ENCODE measurements at regions not wholly inside any gene's neighbourhood (a gene's known extent, or its start where the extent isn't known, plus 50 kb on each side); places are given as distances from the start of the nearest gene placed in this dataset.
"Not testable (repeated sequence)": the region's sequence is repeated elsewhere in the genome, so short reads cannot be mapped to it uniquely, and the experiment has no call there.

DNA sequence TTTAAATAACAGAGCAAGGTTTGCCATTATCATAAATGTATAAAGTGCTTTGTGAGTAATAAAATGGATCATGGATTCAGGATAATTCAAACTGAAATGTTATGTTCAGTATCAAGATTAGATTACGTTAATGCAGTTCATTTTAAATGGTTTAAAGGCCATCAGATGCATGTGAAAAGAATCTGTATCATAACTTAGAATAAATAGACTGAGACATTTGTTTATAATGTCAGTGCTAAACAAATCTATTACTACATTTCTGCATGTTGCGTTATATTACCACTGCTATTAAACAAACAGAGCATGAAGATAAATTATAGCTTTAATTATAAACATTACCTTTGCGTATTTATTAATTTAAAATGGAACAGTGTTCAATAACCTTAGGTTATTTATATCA lies 160.2 kb downstream of the TOX3 start:
- DNase-seq: no peak

DNA sequence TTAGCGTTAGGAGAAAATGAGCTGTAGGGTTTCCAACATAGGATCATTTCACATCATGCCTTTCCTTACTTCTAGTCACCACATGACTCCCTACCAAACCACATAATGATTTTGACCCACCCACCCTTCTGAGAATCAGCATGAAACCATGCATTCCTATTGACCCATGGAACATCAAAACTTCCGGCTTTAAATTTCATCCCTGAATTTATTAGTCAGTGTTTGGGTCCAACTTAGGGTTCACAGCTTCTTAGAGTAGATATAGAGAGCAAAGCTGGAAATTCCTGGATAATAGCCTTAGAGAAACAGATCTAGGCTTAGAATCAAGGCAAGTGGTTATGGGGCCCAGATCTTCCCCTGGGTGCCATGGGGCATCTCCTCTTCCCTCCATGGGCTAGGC lies 162.6 kb downstream of the TOX3 start:
- DNase-seq: no peak

DNA sequence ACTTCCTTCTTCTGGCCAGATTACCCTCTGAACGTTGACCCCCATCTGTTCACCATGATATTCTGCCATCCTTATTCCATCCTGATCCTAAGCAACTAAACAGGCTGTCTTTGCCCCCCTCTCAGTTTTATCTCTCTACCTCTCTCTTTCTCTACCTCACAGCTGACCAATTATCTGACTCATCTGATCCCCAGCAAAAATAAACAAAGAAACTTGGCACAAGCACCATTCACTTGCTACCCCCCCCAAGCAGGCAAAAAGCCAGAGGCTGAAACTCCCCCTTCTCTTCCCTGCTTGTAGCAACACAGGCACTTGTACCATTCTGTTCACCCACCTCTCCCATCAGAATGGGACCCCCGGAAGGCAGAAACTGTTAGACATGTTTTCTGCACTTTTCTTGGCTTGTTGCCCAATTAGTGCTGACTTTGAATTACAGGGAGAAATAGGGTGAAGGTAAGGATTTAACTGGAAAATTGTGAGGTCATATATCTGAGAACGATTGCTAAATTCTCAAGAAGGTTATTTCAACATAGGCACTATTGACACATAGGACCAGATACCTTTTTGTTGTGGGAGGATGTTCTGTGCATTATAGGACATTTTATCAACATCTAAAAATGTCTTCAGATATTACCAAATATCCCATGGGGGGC lies 163.2 kb downstream of the TOX3 start:
- DNase-seq: peak; percentile 50

DNA sequence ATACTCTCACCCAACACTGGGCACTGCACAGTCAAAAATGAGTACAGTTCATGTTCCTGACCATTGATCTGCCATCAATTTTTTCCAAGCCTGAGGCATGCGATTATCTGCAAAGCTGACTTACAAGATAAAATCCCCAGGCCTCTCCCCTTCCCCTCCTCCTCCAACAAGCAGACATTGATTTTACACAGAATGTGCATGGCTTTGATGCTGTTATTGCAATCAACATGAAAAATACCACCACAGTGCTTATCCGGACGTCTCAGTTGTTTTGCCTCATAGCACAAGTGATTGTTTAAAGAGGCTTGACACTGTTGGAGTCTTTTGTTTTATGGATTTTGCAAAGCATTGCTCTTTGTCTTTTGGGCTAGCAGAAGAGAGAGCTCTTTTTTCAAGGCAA lies 163.8 kb downstream of the TOX3 start:
- DNase-seq: no peak

DNA sequence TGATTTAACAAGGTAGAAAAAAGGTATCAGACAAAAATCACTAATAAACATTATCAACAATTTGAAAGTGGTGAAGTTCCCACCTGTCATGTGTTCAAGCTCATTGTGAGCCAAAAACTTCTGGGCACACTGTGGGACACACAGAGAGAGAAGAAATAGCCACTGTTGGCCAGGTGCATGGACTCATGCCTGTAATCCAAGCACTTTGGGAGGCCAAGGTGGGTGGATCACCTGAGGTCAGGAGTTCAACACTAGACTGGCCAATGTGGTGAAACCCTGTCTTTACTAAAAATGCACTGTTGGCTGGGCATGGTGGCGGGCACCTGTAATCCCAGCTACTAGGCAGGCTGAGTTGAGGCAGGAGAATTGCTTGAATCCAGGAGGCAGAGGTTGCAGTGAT lies 167.4 kb downstream of the TOX3 start:
- DNase-seq: no peak

DNA sequence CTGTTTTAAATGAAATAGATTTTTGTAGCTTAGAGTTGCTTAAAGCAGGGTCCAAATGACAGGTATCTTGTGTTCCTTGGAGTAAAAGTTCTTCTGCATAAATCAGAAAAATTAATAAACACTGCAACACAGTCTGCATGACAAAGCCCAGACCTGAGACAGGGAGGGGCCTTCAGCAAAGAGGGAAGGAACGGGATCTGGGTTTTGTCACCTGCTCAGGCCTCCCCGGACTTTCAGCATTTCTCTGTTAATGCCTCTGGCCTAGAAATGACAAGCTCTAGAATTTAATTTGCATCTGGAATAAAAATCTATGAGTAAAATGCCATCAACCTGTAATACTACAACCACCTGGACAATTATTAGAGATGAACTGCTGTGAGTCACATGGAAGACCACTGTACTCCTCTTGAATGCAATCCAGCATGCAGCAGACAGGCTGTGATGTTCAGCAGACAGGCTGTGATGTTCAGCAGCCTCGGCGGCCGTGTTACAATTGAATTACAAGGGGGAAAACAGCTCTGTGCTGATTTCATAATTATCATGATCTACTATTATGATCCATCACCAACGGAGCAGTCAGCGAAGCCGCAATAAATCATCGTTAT lies 170.2 kb downstream of the TOX3 start:
- no peak for DNase-seq

DNA sequence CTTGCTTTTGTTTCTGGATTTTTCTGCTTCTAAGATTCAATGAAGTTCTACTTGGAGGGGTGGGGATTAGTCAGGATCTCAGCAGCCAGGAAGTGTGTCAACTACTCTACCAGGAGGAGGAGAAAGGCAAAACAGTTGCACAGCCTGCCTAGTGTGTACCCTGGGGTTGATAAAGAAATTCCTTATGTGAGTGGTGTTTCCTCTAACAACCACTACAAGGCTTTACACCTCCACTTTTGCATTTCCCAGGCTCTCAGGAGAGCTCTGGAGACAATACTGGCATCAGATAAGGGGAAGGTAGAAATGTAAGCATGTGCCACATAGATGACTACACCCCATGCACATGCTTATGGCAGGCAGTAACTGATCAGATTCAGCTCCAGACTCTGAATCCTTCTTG lies 174.6 kb downstream of the TOX3 start:
- no peak for DNase-seq

DNA sequence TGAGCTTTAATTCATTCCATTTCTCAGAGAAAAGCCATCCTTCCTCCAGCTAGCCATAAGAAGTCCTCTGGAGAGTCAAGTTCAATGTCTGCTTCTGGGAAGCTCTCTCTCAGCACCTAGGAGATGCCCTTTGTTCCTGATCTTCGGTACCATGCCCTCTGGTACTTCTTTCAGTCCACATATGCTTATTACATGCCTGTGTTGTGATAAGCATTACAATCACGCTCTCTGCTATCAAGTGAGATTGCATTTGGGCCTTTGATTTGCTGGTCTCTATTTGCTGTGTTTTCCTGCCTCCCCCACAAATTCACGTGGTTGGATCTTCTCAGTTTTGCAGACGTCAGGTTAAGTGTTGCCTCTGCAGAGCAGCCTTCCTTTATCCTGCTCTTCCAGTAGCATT lies 178.1 kb downstream of the TOX3 start:
- DNase-seq: no peak

DNA sequence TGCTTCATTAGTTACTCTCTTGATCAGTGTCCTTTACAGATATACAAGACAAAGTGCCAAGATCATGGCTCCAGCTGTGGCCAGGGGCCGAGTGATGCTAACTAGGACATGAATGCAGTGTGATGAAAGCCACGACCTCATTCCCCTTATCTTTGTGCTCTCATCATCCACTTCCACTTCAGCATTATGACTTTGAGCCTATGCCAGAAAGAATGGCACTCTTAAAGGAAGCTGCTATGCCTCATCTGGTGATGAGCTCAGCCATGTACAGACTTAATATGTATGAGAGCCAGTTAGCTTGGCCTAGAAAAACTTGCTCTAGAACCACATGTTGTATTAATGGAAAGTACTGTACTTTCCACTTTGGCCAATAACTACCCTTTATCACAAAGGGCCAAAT lies 179.1 kb downstream of the TOX3 start:
- DNase-seq: no peak

DNA sequence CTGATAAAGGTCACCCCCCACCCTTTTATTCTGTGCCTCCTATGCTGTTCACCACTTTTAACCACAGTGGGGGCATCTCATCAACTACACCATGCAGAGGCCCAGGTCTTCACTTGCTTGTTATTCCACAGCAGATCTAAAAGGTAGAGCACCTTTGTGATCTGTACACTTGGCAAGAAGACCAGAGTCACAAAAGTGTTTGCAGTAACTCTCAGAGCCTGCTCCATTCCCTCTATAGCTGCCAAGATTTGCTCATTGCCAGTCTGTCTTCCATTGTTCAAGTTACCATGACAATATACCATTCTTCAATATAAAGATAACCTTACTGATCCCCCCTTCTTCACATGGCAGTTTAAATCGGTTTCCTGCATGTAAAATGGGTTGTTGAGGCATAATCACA lies 180.0 kb downstream of the TOX3 start:
- no peak for DNase-seq

DNA sequence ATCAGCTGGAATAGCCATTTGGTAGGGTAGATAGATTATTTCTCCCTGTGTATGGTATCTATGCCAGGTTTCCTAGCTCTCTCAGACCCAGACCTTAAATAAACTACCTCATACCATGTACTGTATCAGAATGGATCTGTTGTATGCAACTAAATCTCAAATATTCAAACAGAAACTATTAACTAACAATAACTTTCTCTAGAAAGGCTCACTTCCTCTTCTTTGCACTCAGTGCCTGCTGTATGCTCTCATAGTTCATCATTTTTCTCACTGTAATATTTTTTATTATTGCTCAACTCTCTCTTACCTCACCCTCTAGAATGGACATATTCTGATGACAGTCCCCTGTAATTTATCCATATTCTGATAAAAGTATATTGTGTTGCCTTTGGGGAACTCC lies 182.4 kb downstream of the TOX3 start:
- no peak for DNase-seq

DNA sequence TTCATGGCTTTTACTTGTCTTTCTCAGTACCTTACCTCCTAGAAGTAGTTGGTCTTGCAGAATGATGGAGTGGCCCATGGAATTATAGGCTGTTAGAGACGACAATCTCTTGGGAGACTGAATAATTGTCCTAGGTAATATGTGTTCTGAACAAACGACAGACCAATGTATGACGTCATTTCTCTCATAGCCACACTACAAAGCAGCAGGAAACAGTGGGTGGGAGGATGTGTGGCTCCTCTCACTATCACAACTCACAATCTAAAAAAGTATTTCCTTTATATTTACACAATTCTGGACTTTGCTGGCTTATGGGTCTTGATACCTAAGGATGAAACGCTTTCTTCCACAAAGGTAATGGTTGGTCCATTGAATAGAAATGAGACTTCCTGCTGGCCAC lies 183.9 kb downstream of the TOX3 start:
- DNase-seq: no peak

DNA sequence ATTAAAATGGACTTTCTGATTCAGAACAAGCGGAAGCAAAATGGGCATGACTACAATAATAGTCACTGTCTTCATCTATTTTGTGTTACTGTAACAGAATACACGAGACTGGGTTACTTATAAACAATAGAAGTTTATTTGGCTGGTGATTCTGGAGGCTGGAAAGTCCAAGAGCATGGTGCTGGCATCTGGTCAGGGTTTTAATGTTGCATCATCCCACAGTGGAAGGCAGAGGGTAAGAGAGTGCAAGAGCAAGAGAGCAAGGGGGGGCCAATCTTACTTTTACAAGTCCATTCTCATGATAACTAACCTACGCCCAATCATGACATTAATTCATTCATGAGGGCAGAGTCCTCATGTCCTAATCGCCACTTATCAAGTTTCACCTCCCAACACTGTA lies 189.2 kb downstream of the TOX3 start:
- no peak for DNase-seq

DNA sequence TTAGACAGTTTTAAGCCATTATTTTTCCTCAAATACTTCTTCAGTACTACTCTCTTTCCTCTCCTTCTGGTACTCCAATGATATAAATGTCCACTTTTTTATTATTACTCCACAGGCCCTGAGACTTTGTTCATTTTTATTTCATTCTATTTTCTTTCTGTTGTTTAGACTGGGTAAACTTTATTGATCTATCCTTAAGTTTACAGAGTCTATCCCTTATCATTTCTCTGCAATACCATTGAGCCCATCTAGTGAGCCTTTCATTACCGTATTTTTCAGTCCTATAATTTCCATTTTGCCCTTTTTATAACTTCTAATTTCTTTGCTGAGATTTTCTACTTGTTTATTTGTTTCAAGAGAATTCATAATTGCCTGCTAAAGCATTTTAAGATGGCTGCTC lies 193.7 kb downstream of the TOX3 start:
- no peak for DNase-seq

DNA sequence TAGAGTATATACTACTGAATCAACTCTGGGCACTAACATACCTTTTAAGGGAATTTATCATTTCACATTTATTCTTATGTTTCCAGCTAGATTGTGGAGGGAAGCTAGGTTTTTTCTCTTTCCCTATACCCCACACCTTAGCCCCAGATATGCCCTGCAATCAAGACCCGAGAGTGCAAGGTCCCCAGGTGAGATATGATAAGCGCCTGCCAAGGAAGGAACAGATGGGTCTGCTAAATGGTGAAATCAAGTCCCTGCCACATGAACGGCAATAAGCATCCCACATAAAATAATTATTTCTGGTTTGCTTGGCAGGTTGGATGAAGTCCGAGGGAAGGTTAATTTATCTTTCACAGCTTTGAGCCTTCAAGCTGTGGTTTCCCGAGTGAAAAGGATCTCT lies 195.5 kb downstream of the TOX3 start:
- no peak for DNase-seq

DNA sequence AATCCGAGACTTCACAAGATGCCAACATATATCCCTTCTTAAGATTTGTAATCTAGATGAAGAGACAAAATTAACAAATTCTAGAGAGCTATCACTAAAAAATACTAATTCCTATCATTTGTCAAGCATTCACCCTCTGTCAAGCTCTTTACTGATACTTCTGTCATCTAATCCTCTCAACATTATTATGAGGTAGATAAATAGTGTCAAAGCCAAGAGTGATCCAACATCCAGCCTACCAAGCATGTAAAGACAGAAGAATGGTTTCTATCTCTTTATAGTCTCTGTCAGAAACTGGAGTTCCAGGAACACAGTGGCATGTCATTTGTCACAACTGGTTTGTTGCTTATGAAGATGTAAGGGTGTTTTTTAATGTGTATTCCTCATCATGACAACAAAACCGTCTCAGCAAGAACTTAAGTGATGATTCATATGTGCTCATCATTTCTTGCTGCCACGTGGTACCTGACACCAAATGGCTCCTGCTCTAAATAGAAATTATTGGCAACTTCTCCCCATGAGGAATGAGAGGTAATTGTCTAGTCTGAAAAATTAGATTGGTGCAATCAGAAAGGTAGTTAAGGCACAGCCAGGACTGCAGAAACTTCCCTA lies 196.8 kb downstream of the TOX3 start:
- DNase-seq: no peak

DNA sequence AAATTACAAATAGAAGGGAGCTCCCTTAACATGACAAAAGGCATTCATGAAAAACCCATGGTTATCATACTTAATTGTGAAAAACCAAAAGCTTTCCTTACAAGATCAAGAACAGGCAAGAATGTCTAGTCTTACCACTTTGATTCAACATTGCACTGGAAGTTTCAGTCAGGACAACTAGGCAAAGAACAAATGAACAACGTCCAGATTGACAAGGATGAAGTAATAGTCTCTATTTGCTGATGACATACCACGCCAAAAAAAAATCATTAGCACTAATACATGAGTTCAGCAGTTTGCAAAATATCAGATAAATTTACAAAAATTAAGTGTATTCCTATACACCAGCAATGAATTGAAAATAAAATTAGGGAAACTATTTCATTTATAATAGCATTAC lies 200.2 kb downstream of the TOX3 start:
- DNase-seq: no peak

DNA sequence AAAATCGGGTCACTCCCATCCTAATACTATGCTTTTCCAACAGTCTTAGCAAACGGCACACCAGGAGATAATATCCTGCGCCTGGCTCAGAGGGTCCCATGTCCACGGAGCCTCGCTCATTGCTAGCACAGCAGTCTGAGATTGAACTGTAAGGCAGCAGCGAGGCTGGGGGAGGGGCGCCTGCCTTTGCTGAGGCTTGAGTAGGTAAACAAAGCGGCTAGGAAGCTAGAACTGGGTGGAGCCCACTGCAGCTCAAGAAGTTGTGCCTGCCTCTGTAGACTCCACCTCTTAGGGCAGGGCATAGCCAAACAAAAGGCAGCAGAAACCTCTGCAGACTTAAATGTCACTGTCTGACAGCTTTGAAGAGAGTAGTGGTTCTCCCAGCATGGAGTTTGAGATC lies 213.3 kb downstream of the TOX3 start:
- DNase-seq: not testable (repeated sequence)

DNA sequence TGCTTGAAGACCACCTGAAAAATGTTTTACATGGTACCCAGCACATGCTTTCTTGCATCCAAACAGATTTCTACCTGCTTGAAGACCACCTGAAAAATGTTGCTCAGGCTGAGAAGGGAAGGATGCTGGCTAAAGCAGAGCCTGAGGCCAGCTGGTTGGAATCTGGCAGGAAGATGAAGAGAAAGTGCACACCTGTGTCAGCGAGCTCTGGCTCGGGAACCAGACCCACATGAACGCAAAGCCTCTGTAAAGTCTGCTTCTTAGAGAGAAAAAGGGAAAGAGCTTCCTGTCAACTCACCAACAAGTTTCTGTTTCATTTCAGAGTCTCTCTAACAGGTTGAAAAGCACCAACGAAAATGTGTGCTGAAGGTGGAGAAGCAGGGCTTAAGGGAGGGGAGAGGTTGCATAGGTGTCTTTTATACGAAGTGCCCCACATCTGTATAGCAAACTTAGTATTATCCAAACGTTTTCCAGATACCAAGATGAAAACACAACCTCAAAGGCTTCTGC lies 226.0 kb downstream of the TOX3 start:
- DNase-seq: no peak

DNA sequence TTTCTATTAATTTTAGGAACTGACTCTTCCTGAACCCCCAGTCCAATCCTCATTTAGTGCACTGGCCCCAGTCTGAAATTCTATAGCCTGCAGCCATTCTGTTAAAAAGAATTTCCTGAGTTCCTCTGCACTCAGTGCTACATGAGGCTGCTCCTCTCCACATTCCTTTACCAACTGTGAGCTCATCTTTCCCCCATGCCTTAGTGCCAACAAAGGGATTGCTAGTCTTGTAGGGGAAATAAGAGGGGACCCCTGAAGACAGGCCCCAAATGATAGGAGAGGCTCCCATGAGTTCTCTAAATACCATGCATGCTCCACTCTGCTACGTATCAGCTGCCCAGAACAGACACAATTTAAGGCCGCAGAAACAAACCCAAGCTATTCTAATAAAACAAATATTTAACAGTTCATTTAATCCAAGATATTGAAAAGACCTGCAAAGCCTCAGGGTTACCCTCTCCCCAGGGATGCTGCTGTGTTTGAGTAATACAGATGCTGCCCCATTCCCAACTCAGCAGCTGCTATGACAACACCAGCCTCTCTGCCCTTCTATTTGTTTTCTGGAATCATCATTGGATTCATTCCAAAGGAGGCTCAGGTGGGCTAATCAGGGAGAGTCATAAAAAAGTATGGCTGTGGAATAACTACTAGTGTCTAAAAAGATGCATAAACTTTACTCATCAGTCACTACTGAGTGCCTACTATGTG lies 228.5 kb downstream of the TOX3 start:
- DNase-seq: no peak

DNA sequence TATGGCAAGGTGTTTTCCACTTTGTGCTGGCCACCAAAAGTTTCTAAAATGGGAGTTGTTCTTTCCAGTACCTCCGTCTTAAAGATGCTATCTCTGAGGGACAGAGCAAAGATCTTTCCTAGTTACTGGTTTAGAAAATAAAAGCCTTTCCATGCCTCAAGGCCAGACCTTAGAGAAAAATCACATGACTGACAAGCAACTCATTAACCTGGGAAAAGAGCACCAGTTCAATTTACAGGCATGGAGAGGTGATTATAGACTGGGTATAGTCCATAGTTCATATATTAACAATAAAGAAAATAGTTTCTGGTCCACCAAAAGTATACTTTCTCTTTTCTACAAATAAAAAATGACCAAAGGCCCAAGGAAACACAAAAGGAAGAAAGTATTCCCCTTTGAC lies 230.7 kb downstream of the TOX3 start:
- DNase-seq: no peak

DNA sequence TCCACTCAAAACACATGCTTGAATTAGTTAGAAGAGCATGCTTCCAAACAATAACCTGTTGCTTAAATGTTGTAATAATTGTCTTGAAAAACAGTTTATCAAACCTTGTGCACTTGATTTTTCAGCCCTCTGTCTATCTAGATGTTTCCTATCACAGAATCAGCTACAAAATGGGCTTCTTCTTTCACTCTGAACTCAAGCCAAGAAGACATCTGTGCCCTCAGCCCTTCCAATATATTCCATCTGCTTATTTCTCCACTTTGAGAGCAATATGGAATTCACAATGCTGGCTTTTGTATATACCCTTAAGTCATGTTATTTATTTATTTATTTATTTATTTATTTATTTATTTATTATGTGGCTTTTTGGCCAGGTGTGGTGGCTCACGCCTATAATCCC lies 234.2 kb downstream of the TOX3 start:
- DNase-seq: no peak

DNA sequence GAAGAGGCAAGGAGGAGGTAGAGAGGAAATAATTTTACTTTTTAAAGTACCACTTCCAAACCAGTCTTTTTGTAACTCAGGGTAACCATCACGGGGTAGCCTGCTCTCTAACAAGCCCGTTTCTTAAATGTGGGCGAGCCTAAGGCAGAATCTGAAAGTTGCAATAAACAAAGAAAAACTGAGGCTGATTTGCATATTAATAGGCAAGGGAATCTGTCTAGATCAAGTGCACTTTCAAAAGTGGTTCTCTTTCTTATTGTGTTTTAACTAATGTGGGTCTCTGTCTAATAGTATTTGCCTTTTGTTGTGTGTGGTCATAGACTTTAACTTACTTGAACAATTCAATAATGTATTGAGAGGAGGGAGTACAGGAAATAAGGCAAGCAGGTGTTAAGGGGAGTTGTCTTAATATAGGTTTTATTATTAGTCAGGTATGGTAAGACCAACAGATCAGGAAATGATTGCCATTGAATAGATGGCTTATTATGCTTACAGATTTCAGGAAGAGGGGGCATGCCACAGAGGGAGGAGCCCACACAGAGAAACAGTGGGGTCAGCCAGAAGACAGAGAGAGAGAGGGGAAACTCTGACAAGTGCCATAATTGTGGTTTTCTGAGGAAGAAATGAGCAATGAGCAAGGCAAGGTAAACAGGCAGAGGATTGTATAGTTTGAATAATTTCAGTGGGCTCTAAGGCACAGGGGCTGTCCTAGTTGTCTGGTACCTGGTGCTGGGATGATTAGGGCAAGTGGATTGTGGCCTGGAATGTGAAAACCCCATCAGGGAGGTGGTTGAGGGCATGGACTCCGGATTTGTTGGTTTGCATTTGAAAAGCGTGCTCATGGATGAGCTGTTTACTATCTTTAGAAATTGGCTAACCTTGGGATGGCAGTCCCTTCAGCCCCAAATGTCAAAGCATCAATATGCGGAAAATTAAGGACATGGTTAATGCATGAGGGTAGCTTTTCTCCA lies 237.2 kb downstream of the TOX3 start:
- DNase-seq: no peak
